Jurkat, Clone E6-1 (cell line): ENCODE measurements at regions not wholly inside any gene's neighbourhood (a gene's known extent, or its start where the extent isn't known, plus 50 kb on each side); places are given as distances from the start of the nearest gene placed in this dataset.

Source experiments
- DNase-seq: peaks from one replicate; pipeline ENCODE4 v3.0.0-alpha.2; 2011; ENCODE audit warnings: low read depth, low spot score
- H3K4me3 ChIP-seq: 2 replicates; pipeline ENCODE4 v1.5.1; 2011; ENCODE audit warnings: mild to moderate bottlenecking, low read length, control low read depth, moderate library complexity

DNA sequence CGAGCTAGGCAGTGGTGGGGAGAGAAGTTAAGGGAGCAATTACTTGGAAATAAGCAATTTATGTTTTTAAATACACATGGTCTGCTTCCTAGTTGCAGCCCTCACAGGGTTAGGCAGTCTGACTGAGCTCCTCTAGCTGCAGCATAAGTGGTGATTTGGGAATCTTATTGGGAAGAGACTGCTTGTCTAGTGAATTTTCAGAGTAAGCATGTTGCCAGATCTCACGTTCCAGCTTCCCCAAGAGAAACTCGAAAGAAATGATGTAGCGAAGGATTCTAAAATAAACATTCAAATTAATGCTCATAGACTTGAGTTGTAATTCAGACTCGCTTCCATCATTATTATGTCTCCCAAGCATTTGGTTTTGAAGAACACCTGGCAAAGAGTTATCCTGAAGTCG, 440.2 kb downstream of the ATP23 start:
- no peak for DNase-seq

DNA sequence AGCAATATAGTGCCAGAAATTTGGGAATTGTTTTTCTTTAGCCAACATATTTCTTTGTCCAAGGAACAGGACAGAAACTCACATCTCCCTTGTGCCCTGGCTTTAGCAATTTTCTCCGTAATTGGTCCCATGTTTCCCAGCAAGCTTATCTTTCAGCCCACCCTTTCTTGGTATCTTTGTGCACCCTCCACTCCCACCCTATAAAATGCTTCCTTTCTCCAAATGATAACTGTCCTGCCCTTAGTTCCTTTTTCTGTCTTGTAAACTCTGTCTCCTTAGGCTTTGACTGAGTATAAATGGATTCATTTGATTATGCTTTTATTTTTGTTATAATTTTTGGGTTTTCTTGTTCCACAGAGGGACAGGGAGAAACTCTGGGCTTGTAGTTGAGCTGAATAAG, 442.8 kb downstream of the ATP23 start:
- no peak overlapping the region for H3K4me3 ChIP-seq
- no peak for DNase-seq

More for the DNA sequence above, 440.2 kb downstream of the ATP23 start:
- H3K4me3 ChIP-seq, result no peak overlapping the region

DNA sequence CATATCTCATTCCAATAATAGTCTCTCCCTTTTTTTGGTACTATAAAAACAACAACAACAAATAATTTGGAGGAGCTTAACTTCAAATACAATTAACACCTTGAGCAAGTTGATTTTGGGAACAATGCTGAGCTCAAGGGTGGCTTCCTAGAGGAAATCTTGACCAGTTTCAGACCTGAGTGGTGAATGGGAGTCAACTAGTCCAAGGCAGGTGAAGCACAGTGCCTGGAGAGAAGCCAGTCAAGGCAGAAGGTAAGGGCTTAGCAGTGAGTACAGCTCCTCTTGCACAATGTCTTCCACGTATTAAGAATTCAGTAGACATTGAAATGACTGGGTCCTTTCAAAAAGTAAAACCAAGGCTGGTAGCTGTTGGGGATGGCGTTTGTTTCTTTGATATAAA, 444.8 kb downstream of the ATP23 start:
- no peak overlapping the region for H3K4me3 ChIP-seq
- DNase-seq, result no peak

DNA sequence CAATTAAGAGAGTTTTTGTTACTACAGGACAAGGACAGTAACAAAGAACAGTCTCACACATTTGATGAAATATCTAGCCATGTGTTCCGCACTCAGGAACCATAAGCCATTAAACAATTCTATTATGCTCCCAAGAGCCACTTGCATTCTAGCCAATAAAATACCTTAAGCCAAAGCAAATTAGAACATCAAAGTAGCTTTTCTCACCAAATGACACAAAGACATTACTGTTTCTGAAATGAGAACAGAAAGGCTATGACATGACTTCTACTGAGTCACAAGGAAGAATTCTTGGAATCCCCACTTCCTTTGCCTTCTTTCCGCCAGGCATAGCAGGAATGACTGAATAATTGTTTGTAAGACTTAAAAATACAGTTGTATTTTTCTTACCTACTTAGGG, 445.8 kb downstream of the ATP23 start:
- no peak for DNase-seq
- H3K4me3 ChIP-seq, result no peak overlapping the region

DNA sequence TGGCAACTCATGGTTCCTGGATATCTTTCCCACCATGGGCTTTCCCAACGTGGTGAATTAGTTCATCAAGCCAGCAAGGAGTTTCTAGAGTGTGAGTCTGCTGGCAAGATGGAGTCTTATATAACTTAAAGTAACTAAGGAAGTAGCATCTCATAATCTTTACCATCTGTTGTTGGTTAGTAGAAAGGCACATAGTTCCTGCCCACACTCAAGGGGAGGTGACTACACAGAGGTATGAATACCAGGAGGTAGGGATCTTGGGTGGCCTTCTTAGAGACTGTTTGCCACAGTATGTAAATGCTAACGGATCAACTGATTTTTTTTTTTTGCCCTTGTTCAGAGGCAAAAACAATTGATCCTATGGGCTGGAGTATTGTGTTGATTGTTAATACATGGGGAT, 446.9 kb downstream of the ATP23 start:
- no peak overlapping the region for H3K4me3 ChIP-seq
- DNase-seq, result peak; percentile 8

DNA sequence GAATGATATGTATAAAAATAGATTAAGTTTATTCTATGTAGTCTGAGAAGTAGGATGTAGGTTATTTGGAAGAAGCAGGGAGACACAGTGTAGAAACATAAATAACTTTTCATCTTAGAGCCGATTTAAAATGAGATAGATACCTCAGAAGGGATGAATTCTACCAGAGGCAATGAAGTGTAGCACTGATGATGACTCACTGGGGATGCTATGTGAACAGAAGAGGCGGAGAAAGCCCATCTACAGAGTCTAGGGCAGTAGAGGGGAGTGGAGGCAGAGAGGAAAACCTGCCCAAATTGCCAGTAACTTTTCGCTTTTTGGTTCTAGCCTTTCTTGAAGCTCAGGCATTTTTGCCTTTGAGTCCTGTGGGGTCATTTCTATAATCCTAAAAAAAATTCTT, 451.8 kb downstream of the ATP23 start:
- H3K4me3 ChIP-seq, result no peak overlapping the region
- no peak for DNase-seq

DNA sequence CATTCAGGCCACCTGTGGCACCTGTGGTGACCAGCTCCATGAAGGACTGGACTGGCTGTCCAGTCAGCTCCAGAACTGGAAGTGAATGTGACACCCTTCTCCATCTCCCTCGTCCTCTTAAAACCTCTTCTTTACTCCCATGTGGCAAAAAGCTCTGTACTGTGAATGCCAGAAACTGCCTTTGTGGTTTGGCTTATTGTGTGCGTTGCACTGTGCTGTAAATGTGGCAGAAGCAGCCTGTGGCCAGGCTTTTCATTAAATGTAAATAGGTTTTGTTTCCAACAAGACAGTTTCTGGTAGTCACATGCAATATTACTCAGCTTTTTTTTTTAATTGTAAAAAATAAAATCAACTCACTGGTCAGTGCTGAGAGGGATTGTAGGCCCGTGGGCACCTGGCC, 453.7 kb downstream of the ATP23 start:
- no peak for DNase-seq

DNA sequence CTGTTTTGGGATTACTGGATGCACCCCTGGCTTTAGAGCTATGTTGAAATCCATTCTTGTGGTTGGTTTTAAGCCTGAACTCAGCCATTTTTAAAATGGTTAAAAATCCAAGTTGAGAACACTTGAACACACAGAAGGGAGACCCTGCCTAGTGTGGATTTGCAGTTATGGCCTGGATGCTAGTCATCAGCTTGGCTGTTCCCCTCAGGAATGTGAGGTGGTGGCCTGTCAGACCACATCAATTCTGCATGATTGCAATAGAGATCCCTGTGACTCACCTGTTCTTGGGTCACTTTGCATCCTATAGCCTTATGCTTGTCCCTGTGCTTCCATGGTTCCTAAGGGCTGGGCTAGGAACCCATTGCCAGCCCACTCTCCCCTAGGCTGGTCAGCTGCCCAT, 454.1 kb downstream of the ATP23 start:
- H3K4me3 ChIP-seq, result no peak overlapping the region
- DNase-seq, result no peak

More for the DNA sequence above, 453.7 kb downstream of the ATP23 start:
- H3K4me3 ChIP-seq, result no peak overlapping the region

DNA sequence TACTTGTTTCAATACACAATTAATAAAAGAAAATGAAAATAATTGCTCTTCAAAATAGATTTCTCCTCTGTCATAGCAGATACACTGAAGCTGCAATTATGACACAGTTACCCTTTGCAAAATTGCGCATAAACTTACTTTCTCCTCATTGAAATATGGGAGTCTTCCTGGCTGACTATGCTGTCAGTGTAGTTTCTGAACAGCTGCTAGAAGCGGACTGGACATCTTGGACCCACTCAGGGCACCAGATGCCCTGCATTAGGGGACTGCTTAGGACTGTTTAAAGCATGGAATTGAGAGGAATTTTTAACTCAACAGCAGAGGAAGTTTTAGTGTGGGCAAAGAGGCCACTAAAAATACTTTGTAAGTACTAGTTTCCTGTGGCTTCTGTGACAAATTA, 454.9 kb downstream of the ATP23 start:
- DNase-seq, result no peak

DNA sequence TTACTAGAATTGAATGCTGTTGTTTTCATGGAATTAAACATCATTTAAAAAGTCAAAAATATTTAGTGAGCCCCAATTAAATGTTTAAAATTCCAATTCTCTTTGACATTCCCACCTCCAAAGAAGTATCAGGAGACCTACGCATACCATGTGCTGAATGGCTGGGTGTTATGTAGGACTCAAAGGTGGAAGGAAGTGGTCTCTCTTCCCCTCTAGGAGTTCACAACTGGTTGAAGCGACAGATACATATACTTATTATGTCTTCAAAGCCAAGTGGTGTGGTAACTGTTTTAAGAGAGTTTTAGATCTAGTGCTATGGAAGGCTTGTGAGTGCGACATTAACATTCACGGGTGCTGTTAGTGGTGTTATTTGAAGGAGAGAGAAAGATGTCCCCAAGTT, 464.0 kb downstream of the ATP23 start:
- peak; percentile 64 for DNase-seq
- H3K4me3 ChIP-seq, result no peak overlapping the region

More for the DNA sequence above, 454.9 kb downstream of the ATP23 start:
- no peak overlapping the region for H3K4me3 ChIP-seq

DNA sequence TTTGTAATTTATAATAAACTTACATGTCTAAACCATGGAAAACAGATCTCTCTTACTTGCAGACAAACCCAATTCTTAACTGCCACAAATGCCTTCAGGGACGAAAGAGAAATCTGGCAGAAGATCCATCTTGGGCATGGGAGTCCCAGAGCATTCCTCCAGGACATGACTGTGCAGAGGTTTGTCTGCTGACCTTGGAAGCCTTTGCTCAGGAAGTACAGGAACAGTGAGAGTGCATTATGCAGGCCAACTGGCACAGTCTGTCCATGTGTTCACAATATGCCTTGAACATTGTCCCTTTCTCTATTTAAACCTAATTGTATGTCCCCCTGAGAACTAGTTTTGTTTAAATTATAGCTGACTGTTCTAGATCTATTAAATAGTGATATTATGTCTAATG, 467.1 kb downstream of the ATP23 start:
- DNase-seq, result no peak

DNA sequence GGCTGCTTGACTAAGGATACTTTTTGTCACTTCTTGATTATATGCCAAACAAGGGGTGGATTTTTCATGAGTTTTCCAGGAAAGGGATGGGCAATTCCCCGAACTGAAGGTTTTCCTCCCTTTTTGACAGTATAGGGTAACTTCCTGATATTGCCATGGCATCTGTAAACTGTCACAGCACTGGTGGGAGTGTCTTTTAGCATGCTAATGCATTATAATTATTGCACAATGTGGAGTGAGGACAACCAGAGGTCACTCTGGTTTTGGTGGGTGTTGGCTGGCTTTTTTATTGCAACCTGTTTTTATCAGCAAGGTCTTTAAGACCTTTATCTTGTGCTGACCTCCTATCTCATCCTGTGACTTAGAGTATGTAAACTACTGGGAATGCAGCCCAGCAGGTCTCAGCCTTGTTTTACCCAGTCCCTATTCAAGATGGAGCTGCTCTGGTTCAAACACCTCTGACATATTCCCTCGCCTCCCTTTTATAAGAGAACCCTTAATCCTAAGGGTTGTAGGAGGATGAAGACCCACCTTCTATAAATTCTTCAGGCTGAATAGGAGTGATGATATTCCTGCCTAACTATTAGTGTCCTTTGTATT, 471.2 kb downstream of the ATP23 start:
- no peak overlapping the region for H3K4me3 ChIP-seq
- DNase-seq, result no peak

More for the DNA sequence above, 467.1 kb downstream of the ATP23 start:
- H3K4me3 ChIP-seq, result no peak overlapping the region

DNA sequence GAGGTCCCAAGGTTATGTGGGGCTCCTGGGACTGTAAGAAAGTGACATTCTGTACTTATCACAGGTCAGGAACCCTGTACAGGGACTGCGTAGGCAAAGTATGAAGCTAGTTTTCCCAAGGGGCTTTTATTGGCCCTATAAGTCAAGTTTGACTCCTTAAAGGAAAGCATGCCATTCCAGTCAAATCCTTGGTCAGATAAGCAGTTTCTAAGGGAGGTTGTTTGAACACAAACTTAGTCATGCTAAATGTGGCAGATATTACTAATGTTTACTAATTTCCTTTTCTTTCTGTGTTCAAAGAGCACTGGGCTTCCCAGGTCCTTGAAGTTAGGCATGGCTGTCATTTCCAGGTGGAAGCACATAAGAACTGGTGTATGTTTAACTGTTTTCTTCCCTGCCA, 472.4 kb downstream of the ATP23 start:
- no peak overlapping the region for H3K4me3 ChIP-seq
- no peak for DNase-seq

DNA sequence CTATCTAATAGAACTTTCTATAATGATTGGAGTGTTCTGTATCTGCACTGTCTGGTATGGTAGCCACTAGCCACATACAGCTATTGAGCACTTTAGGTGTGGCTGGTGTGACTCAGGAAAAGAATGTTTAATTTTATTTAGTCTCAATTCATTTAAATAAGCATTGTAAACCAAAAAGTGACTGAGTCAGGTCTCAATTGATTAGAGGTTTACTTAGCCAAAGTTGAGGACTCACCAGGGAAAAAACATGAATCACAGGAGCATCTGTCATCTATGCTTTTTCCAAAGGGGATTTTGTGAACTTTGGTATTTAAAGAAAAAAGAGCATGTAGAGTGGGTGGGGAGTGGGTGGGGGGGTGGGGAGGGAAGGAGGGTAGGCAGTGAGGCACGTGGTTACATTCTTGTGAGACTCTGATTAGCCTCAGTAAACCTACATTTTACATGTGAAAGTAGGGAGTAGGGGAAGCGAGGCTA, 473.1 kb downstream of the ATP23 start:
- DNase-seq, result no peak
- H3K4me3 ChIP-seq, result no peak overlapping the region

DNA sequence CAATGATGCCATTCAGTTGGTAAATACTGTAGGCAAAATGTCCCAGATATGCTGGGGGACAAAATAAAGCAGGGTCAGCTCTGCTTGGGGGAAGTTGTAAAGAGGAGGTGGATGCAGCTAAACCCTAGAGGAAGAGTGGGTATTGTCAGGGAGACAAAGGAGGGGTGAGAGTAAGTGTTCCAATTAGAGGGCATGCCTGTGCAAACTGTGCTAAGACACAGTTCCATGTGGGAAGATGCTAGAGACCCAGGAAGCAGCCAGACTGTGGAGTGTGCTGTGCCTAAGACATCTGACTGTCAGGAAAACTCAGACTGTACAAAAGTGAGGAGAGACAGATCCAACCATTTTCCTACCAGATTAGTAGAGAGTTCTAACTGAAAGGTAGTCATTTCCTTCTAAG, 474.3 kb downstream of the ATP23 start:
- no peak for DNase-seq
- H3K4me3 ChIP-seq, result no peak overlapping the region

DNA sequence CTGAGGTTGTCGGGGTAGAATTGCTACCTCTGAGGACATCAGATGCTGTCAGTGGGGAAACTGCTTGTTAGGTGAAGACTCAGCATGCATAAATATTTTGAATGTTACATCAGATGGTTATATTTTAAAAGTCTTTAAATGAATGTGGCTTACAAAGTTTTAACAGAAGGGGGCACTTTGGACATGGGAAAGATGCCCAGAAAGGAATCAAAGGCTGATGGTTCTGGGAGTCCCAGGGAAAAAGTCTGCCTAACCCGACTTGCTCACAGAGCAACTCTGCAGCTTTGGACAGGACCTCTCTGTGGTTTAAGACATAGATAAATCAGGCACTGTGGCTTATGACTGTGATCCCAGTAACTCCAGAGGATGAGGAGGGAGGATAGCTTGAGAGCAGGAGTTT, 474.9 kb downstream of the ATP23 start:
- DNase-seq, result no peak
- H3K4me3 ChIP-seq, result no peak overlapping the region

DNA sequence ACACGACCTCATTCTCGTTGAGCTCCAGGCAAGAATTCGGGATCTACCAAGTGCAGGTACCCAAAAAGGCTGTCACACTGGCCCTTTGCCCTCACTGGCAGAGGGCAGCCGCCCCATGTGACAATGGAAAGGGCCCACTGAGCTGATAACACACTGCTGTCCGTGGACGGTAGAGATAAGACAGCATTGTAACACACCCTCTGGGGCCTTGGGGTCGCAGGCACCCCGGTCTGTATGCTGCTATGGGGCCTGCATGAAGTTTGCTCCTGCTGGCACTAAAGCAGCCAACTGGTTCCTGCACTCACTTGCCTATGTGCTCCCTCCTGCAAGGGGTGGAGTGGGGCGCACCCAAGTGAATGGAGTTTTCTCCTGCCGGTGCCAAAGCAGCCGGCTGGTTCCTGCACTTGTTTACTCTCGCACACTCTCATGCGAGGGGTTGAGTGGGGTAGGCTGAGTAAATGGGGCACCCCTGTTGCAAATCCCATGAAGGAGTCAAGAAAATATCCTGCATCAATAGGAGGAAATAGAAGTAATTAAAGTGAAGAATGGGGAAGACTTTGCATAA, 477.9 kb downstream of the ATP23 start:
- DNase-seq, result no peak
- no peak overlapping the region for H3K4me3 ChIP-seq

DNA sequence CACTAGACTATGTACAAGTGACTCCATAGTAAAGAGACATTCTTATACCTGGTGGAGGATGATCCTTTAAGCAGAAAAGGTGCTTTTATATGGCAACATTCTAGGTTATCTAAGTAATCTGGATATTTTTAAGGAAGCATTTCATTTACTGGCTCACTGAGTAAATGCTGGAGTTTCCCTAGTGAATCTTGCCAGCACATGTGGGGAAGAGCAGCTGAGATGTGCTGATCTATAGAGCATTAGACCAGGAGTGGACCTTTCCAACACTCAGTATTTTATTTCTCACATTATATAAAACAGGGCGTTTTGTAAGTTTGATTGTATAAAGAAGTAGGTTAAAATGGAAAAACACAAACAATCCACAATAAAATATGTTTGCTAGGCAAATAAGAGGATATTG, 478.5 kb downstream of the ATP23 start:
- no peak overlapping the region for H3K4me3 ChIP-seq
- no peak for DNase-seq

DNA sequence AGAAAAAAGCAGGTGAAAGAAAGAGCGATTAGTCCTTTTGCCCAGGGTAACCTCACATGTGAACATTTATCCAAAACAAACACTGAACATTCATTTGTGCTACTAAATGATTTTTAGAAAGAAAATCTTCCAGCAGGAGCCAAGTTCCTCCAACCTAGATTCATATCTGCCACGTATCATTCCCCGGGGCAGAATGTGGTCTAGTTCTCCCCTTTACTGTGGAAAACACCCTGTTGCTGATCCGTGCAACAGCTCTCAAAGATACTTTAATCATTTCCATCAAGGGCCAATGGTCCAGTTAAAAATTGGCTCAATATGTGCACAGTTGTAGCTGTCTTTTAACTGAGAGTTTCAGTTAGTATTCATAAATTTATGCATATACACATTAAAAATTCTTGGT, 479.1 kb downstream of the ATP23 start:
- no peak for DNase-seq
- H3K4me3 ChIP-seq, result no peak overlapping the region

DNA sequence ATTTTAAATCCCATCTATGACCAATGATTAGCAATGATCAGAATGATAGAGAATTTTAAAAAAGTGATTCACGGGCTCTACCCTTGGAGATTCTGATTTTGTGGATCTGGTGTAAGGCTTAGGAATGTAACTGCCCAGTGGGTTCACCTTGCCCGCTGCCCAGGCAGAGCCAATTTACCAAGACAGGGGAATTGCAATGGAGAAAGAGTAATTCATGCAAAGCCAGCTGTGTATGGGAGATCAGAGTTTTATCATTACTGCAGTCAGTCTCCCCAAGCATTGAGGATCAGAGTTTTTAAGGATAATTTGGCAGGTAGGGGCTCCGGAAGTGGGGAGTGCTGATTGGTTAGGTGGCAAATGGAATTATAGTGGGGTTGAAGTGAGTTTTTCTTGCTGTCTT, 480.6 kb downstream of the ATP23 start:
- no peak for DNase-seq
- no peak overlapping the region for H3K4me3 ChIP-seq

DNA sequence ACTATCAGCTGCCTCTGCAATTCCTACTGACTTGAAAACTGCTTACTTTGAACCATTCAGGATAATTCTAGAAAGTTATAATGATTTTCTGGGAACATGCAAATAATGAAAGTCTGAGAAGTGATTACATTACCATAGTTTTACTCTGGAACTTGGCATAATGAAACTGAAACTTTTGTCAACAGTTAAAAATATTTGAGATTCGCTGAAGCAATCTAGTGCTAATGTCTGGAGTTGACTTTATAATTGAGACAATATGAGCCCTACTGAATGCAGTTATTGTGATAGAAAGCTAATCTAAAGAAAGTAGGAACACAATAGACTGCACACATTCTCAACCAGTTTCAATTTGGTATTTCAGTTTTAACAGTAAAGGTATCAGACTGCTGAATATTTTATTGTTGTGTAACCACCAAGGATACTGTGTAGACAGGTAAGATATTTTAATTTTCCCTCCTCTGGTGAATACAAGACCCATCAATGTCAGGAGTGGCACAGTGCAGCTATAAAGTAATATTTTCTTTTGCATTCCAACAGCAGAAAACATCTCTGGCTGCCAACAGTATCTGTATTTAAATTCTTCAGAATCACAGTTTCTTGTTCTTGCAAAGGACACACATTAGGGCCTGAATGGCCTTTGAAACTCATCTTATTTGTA, 483.5 kb downstream of the ATP23 start:
- no peak for DNase-seq
- no peak overlapping the region for H3K4me3 ChIP-seq
